Epithelial cell of proximal tubule (primary cell): ENCODE measurements at regions not wholly inside any gene's neighbourhood (a gene's known extent, or its start where the extent isn't known, plus 50 kb on each side); places are given as distances from the start of the nearest gene placed in this dataset.

Experiments
- DNase-seq: peaks from one replicate; pipeline ENCODE4 v3.0.0-alpha.2; 2011; ENCODE audit warnings: low read depth
- H3K4me3 ChIP-seq: 2 replicates; pipeline ENCODE4 v1.5.1; 2011; ENCODE audit warnings: low read depth, mild to moderate bottlenecking, low read length
- CTCF ChIP-seq: conservative IDR thresholded peaks from 2 replicates; pipeline ENCODE4 v1.5.1; 2012; ENCODE audit warnings: low read depth, mild to moderate bottlenecking, low read length

- peak; percentile 27 for DNase-seq
- TF ChIP-seq CTCF: no peak
- no peak overlapping the region for H3K4me3 ChIP-seq
Measured at GRCh38 chr5:31066655-31067328, 126.7 kb upstream of the CDH6 start.

GRCh38 chr5:31064215-31064614 lies 129.3 kb upstream of the CDH6 start:
- DNase-seq: no peak
- no peak for TF ChIP-seq CTCF
- H3K4me3 ChIP-seq: no peak overlapping the region

GRCh38 chr5:31062902-31063580 lies 130.4 kb upstream of the CDH6 start:
- DNase-seq: no peak
- TF ChIP-seq CTCF: no peak

GRCh38 chr5:31059889-31060288 lies 133.6 kb upstream of the CDH6 start:
- DNase-seq: no peak
- TF ChIP-seq CTCF: no peak
- H3K4me3 ChIP-seq: no peak overlapping the region

More at GRCh38 chr5:31062902-31063580, 130.4 kb upstream of the CDH6 start:
- no peak overlapping the region for H3K4me3 ChIP-seq

GRCh38 chr5:31054453-31054852 lies 139.0 kb upstream of the CDH6 start:
- no peak overlapping the region for H3K4me3 ChIP-seq
- TF ChIP-seq CTCF: no peak
- DNase-seq: no peak

GRCh38 chr5:31052937-31053658 lies 140.4 kb upstream of the CDH6 start:
- no peak for DNase-seq
- no peak for TF ChIP-seq CTCF

GRCh38 chr5:31051316-31051715 lies 142.2 kb upstream of the CDH6 start:
- TF ChIP-seq CTCF: no peak
- H3K4me3 ChIP-seq: no peak overlapping the region
- DNase-seq: no peak

More at GRCh38 chr5:31052937-31053658, 140.4 kb upstream of the CDH6 start:
- no peak overlapping the region for H3K4me3 ChIP-seq
